NCI-H1417 (cell line): ENCODE measurements at regions not wholly inside any gene's neighbourhood (a gene's known extent, or its start where the extent isn't known, plus 50 kb on each side); places are given as distances from the start of the nearest gene placed in this dataset.

Experiments used
- DNase-seq, 3 experiments: peaks; one replicate each; lab custom pipeline; 2025; lab: John Stamatoyannopoulos, UW

DNA sequence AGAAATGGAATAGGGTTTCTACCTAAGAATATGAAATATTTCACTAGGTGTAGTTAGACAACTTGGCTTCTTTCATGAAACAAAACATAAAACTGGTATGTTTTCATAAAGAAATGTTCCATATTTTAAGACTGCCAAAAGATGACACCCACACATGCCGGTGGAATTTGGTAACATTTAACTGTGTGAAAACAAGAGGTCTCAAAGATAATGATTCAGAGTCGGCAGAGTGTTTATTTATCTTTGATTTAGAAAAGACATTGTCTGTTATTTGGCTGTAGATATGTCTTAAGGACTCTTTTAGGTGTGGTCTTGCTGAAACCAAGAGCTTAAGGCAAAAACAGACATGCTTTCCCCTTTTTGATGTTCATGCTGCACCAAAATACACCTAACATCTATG is 63.5 kb upstream of the FN1 start:
- DNase-seq: no peak

DNA sequence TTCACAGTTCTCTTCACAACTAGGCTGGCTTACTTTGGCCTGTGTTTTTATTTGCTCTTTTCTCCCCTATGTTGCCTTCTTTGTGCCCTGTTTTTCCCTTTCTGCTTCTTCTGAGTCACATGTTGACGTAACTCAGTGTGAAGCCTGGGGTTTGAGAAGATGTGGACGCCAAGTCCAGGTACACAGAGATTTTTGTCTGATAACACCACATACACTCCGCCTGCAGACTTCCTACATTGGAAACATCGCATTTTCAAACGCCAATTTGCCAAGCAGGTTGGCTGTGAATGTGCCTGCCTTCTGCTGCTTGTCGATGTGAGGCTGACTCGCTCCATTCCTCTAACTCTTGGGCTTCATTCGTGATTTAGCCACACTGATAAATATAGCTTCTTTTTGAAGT is 62.6 kb upstream of the FN1 start:
- DNase-seq: peak in 1 of 3 experiments; percentile 30

DNA sequence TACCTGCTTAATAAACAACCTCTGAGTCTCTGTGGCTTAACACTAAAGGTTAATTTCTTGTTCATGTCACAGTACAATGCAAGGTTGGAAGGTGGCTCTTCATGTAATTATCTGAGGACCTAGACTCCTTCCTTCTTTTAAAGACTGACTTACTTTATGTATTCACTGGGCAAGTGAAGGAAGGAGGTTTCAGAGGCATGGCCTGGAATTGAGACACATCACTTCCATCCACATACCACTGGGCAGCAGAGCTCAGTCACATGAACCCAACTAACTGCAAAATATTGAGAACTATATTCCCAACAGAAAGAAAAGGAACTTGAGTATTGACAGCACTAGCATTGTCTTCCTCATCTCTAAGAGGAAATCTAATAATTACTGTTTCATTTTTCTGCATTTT is 57.5 kb upstream of the FN1 start:
- no peak for DNase-seq

DNA sequence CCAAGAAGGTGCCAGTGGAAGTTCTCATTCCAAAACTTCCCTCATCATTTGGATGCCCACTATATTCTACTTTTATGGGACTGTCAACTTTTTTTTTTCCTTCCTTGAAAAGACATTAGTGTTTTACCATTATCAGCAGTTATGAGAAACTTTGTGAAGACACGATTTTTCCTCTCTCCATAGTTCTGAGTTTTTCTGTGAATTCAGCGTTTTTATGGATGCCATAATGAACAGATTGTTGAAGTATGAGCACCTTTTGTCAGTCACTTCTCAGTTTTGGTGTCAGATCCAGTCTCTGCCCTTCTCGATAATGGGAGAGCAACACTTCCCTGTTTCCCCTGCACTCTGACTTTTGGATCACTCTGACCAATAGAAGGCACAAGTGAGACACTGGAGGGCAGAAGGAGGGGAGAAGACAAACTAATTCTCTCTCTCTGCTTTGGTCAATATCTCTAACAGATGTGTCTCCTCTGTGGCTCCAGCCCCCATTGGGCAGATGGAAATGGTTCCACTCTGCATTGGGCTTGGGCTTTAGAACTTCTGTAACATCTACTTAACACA is 53.5 kb upstream of the FN1 start:
- no peak for DNase-seq

DNA sequence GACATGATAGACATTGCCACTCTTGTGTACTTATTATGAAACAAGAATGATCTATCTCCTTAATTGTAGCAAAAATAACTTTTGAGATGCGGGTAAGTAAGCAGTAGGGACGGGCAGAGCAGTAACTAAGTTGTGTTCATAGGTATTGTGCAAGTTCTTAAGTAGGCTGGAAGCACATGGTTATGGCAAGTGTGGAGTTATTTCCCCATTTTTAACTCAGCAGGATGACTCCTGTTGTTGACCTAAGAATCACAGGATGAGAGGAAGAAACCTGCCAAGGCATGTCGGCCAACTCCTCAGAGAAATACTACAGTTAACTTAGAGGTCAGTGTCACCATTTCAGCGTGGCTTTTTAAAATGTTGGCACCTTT is 51.1 kb upstream of the FN1 start:
- no peak for DNase-seq

DNA sequence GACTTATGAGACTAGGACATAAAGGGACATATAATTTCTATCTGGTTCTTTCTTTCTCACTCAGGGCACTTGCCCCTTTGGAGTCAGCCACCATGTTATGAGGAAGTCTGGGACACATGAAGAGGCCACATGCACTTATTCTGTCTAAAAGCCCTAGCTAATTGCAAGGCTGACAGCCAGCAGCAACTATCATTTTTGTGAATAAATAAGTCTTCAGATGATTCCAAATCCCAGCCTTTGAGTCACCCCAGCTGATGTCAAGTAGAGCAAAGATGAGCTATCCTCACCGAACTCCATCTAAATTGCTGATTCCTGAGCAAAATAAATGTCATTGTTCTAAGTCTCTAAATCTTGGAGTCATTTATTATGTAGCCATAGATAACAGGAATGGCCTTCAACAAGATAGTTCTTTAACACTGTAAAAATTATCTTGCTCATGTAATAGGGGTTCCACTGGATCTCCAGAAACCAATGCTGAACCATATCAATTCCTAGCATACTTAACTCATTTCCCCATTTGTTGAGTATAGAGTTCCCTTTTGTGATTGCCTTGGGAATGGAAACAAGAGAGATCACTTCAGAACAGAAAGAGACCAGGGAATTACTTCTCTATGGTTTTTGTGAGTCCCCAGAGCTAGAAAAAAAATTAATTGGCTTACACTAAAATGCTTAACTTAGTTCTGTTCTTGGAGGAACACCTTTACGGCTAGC is 50.6 kb upstream of the FN1 start:
- no peak for DNase-seq
